Activated naive CD4-positive, alpha-beta T cell treated with anti-CD3 and anti-CD28 coated beads, Interleukin-2, amount 50 U/mL, for 16 hours (primary cell): ENCODE measurements at regions not wholly inside any gene's neighbourhood (a gene's known extent, or its start where the extent isn't known, plus 50 kb on each side); places are given as distances from the start of the nearest gene placed in this dataset.
A peak's percentile ranks its signal among the peaks of the same experiment; 100 is the strongest.

ENCODE experiments used
- DNase-seq: peaks from one replicate; pipeline ENCODE4 v3.0.0-alpha.2; 2020

DNA sequence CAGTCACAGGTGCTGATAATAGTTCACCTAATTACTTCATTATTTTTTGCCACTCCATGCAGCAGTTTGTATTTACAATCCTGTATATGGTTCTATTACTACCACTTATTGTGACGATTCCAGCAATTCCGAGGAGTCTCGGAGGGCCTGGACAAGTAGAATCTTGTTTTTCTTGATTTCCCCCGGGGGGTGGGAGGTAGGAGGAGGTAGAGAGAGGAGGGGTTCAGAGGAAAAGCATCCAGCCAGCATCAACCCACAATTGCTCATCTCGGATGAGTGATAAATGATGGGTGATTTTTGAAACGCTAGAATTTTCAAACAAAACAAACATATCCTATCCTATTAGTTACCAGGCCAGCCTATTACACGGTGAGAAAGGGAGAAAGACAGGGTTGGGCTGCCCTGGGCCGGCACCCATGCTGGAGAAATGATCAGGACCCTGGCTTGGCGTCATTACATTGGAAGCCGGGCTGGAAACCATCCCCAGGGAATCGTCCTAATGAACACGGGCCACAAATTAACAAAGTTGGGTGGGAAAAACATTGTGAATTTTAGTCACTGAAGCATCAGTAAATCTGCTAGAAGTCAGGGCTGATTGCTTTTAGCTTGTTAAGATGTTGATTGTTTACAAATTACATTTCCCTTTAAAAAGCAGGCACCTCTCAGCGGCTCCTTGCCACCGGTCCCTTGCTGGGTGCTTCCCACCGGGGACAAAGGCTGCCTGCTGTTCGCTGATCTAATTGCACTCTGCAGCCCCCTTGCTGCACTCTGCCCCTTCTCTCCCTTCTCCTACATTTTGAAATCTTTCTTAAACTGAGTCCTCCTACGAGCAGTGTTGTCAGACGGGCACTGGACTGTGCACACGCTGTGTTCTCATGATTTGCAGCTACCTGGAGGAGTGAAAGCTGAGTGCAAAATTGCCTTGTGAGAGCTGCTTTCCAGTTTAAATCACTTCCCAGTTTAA lies 95.5 kb downstream of the FAM204A start:
- DNase-seq = no peak

- DNase-seq = no peak
Observed at GRCh38 chr10:118243907-118244306, 98.2 kb downstream of the FAM204A start.

- peak; percentile 61 for DNase-seq
Observed at GRCh38 chr10:118241229-118242137, 100.6 kb downstream of the FAM204A start.

DNA sequence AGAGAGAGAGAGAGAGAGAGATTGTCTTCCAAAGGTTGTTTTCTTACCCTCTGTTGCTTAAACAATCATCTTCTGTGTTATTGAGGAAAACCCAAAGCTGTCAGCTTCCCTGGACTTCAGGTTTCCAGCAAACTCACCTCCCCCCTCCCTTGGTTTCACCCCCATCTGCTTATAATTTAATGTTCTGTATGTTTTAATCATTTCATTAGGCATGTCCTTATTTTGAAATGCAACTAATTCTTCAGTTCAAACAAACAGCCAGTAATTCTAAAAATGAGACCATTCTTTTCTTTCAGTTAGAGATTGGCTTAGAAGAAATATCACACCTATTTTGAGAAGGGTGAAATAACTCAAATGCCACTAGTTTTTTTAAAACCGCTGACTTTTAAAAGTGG lies 102.9 kb downstream of the FAM204A start:
- DNase-seq = no peak

GRCh38 chr10:118238573-118239235 lies 103.4 kb downstream of the FAM204A start:
- no peak for DNase-seq

GRCh38 chr10:118237930-118238329 lies 104.2 kb downstream of the FAM204A start:
- no peak for DNase-seq

DNA sequence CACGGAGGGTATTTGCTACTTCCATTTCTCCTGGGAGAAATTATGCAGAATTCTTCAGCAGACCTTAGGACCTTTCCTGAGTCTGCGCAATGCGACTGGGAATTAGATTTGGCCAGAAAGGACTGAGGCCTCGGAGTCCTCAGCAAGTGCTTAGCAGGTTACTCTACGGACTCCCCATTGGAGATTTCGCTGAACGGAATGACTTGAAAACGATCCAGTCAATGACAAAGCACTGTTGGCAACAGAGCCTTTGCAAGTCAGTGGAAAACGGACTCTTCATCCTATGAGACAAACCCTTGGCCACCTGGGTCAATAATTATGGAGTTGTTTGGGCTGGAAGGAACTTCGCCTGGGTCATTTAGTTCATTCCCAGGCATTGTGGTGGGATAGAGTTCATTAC lies 107.4 kb downstream of the FAM204A start:
- no peak for DNase-seq

DNA sequence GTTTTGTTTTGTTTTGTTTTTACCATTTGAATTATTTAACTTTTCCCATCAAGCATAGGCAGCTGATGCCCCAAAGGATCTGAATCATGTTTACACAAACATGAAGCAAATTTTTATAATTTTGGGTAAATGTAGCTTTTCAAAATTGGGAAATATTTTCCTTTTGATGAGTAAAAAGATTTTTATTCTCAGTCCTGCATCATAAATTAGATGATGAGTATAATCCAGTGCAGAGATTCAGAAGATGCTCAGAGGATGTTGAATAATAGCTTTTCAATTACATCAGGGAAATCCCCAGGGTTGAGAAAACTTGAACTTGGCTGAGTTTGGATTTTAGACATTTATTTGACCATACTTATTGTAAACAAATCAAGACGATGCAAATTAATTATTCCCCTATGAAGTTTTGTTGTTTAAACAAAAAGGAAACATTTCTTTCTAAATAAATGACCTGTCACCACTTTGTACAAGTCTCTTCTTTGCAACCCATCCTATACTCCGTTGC lies 121.7 kb downstream of the FAM204A start:
- no peak for DNase-seq

GRCh38 chr10:118218562-118218961 lies 123.6 kb downstream of the FAM204A start:
- DNase-seq = no peak

DNA sequence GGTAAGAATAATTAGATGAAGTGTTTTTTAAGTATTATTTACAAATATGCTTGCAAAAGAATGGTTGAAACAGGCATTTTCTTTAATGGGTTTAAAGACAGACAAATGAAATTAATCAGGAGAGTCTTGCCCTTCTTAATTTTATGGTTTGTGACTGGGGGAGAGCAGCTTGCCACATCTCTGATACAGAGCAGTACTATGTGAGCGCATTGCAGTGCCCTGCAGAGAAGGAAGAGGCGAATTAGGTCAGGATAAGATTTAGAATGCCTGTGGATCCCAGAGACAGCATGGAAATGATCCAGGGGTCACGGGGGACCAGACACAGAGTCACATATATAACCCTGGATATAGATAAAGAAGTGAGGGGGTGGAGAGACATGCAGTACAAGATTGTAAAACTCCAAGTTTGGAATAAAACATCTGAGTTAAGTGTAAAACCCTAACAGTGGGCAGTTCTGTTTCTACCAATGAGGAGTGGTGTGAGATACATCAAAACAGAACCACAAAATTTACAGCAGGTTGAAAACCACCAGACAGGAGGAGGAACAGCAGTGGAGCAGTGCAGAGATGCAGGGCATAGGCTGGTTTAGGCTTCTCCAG lies 125.5 kb downstream of the FAM204A start:
- DNase-seq = no peak

DNA sequence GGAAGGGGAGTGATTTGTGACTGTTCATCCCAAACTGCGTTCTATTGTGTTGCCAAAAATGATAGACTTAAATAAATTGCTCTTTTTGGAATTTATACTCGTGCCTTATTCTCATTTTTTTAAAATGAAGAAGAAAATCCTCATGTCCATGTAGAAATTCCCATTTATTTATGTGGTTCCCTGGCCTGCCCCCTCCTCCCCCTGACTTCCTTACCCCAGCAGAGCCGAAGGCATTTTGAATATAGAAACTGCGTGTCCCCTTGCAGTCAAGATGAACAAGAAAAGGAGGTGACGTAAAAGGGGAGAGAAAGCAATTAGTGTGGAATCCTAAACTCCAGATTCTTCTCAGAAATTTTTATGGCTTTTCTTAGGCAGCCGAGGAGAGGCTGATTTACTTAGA lies 126.1 kb downstream of the FAM204A start:
- DNase-seq = no peak

DNA sequence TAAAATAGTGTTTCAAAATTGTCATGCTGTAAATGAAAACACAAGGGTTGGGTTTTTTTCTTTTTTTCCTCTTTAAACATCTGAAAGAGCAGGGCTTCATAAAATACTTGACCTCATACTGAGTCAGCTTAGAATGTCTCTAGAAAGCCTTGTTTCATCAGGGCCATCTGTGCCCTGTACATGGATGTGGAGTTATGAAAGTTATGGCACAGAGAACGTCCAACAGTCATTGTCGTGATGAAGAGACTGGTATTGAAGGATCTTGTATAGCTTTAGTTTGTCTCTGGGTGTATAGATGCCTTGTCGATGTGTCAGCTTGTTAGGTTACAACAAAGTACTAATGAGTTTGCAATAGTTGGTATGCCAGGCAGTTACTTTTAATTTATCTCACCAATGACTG lies 127.3 kb downstream of the FAM204A start:
- no peak for DNase-seq

DNA sequence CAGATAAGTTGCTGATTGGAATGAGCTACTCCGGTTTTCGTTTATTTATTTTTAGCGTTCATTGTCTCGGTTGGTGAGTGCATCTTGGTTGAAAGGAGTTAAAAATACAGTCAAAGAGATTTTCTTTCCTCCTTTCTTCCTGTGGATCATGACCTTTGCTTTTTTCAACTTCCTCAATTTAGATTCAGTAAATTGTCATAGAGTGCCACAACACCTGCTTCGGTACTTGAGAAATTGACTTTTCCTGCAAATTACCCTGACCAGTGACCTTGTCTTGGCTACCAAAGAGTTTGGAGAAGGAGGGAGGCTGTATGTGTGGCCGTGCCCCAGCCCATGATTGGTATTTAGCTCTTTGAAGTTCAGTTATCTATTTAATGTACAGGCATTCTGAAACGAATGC lies 128.7 kb downstream of the FAM204A start:
- no peak for DNase-seq

DNA sequence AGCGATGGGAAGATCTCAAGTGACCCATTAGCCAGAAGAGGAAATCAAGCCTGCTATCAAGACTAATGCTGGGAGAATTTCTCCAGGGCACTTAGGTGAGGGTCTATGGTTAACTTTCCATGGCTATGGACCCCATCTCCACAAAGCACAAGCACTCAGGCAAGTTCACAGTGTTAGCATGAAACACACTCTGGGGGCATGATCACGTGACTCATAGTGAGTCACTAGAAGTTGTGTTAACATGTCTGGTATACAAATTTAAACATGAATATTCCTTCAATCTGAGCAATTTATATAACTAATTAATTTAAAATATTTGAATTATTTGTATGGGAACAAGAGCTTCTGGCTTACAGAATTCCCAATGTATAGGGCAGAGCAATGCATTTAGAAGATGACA lies 131.8 kb downstream of the FAM204A start:
- DNase-seq = no peak

GRCh38 chr10:118209215-118209614 lies 132.9 kb downstream of the FAM204A start:
- no peak for DNase-seq

DNA sequence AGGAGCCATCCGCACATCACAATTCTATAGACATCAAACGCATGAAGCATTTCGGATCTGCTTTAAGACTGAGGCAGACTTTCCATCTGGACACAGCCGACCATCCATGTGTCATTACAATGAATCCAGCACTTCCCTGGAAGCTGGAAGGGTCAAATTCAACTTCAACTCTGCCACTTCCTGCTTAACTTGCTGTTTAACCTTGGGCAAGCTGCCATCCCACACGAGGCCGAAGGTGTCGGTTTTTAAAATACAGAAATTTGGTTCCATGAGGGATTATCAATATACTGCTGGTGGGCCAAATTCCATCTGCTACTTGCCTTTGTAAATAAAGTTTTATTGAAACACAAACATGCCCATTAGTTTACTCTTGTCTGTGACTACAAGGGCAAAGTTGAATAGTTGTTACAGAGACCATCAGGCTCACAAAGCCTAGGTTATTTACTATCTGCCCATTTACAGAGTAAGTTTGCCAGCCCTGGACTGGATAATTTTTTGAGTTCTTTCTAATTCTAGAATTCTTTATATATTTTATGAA lies 134.6 kb downstream of the FAM204A start:
- DNase-seq = no peak

- DNase-seq = no peak
Observed at GRCh38 chr10:118204292-118204943, 137.7 kb downstream of the FAM204A start.

GRCh38 chr10:118203461-118203860 lies 138.7 kb downstream of the FAM204A start:
- no peak for DNase-seq

- no peak for DNase-seq
Observed at GRCh38 chr10:118195729-118196128, 146.4 kb downstream of the FAM204A start.

GRCh38 chr10:118193642-118194041 lies 146.9 kb upstream of the RAB11FIP2 start:
- DNase-seq = no peak

DNA sequence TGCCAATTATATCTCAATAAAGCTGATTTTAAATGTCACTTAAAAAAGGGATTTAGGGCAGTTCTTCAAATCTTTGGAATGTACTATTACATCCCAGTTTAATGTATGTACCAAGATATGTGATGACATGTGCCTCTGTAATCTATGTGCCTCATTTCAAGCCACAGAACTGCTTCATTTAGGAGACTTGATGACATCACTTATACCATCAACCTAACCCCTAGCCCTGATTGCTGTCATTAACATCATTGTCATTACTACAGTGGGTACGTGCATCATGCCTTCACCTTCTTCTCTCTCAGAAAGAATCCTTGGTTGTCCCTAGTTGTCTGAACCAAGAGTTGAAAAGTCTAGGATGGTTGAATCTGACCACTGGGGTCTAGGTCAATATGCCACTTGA lies 134.3 kb upstream of the RAB11FIP2 start:
- no peak for DNase-seq

GRCh38 chr10:118175148-118175547 lies 128.4 kb upstream of the RAB11FIP2 start:
- DNase-seq = no peak
